ENCODE measurements at regions not wholly inside any gene's neighbourhood (a gene's known extent, or its start where the extent isn't known, plus 50 kb on each side); places are given as distances from the start of the nearest gene placed in this dataset.

- Mint-ChIP-seq H3K4me1 (no peaks in the 10 kb centered on the region), H3K27ac (no peak overlapping the region), H3K36me3 (no peaks in the 10 kb centered on the region), H3K9me3 (no peaks in the 10 kb centered on the region), H3K27me3 (ENCODE audit: low read depth in 3 of 3) (peaks cover 2 to 9% (median 4%) of the 10 kb centered on the region in 3 donors), H3K4me3 (no peak overlapping the region)
- DNase-seq, result no peak
These were observed 285.1 kb downstream of the PTPRU start for GRCh38 chr1:29521438-29521715.

- Mint-ChIP-seq H3K36me3 (no peaks in the 10 kb centered on the region), H3K4me1 (no peaks in the 10 kb centered on the region), H3K9me3 (no peaks in the 10 kb centered on the region), H3K27me3 (ENCODE audit: low read depth in 3 of 3) (peaks cover 2 to 10% (median 4%) of the 10 kb centered on the region in 3 donors), H3K4me3 (no peak overlapping the region), H3K27ac (no peak overlapping the region)
- no peak for DNase-seq
These were observed 284.5 kb downstream of the PTPRU start for GRCh38 chr1:29520571-29521437.

GRCh38 chr1:29519788-29520110, 283.4 kb downstream of the PTPRU start:
- Mint-ChIP-seq H3K9me3 (no peaks in the 10 kb centered on the region), H3K27me3 (ENCODE audit: low read depth in 3 of 3) (peaks cover 2 to 10% (median 4%) of the 10 kb centered on the region in 3 donors), H3K36me3 (no peaks in the 10 kb centered on the region), H3K4me3 (no peak overlapping the region), H3K4me1 (no peaks in the 10 kb centered on the region), H3K27ac (no peak overlapping the region)
- DNase-seq, result no peak

- peaks cover 2 to 10% (median 4%) of the 10 kb centered on the region in 3 donors for H3K27me3 Mint-ChIP-seq (ENCODE audit: low read depth in 3 of 3)
- no peak overlapping the region for H3K27ac Mint-ChIP-seq
- H3K4me3 Mint-ChIP-seq, result no peak overlapping the region
- no peaks in the 10 kb centered on the region for H3K4me1 Mint-ChIP-seq
- H3K9me3 Mint-ChIP-seq, result no peaks in the 10 kb centered on the region
- no peaks in the 10 kb centered on the region for H3K36me3 Mint-ChIP-seq
- no peak for DNase-seq
These were observed 282.9 kb downstream of the PTPRU start for GRCh38 chr1:29519108-29519787.

- no peak overlapping the region for H3K4me3 Mint-ChIP-seq
- peaks cover 0 to 8% (median 2%) of the 10 kb centered on the region in 3 donors for H3K27me3 Mint-ChIP-seq (ENCODE audit: low read depth in 3 of 3)
- H3K4me1 Mint-ChIP-seq, result no peaks in the 10 kb centered on the region
- no peaks in the 10 kb centered on the region for H3K9me3 Mint-ChIP-seq
- H3K36me3 Mint-ChIP-seq, result no peaks in the 10 kb centered on the region
- no peak for DNase-seq
- no peak overlapping the region for H3K27ac Mint-ChIP-seq
These were observed 282.0 kb downstream of the PTPRU start for GRCh38 chr1:29518183-29518835.

- peaks cover 0 to 3% (median 0%) of the 10 kb centered on the region in 3 donors for H3K27me3 Mint-ChIP-seq (ENCODE audit: low read depth in 3 of 3)
- no peak for DNase-seq
These were observed 281.1 kb downstream of the PTPRU start for GRCh38 chr1:29517251-29518086.

GRCh38 chr1:29516063-29516820, 279.9 kb downstream of the PTPRU start:
- H3K9me3 Mint-ChIP-seq, result no peaks in the 10 kb centered on the region
- DNase-seq, result no peak
- H3K4me1 Mint-ChIP-seq, result no peaks in the 10 kb centered on the region
- H3K4me3 Mint-ChIP-seq, result no peak overlapping the region
- H3K36me3 Mint-ChIP-seq, result no peaks in the 10 kb centered on the region
- peaks cover 0 to 2% (median 0%) of the 10 kb centered on the region in 3 donors for H3K27me3 Mint-ChIP-seq (ENCODE audit: low read depth in 3 of 3)
- H3K27ac Mint-ChIP-seq, result no peak overlapping the region

More at GRCh38 chr1:29517251-29518086, 281.1 kb downstream of the PTPRU start:
- Mint-ChIP-seq H3K27ac (no peak overlapping the region), H3K4me1 (no peaks in the 10 kb centered on the region), H3K9me3 (no peaks in the 10 kb centered on the region), H3K4me3 (no peak overlapping the region), H3K36me3 (no peaks in the 10 kb centered on the region)

- no peaks in the 10 kb centered on the region for H3K9me3 Mint-ChIP-seq
- H3K36me3 Mint-ChIP-seq, result no peaks in the 10 kb centered on the region
- peaks cover 0 to 3% (median 2%) of the 10 kb centered on the region in 3 donors for H3K27me3 Mint-ChIP-seq (ENCODE audit: low read depth in 3 of 3)
- H3K4me3 Mint-ChIP-seq, result no peak overlapping the region
- no peak overlapping the region for H3K27ac Mint-ChIP-seq
- no peaks in the 10 kb centered on the region for H3K4me1 Mint-ChIP-seq
- no peak for DNase-seq
These were observed 279.0 kb downstream of the PTPRU start for GRCh38 chr1:29515170-29515955.

GRCh38 chr1:29514361-29515169, 278.2 kb downstream of the PTPRU start:
- no peak for DNase-seq
- Mint-ChIP-seq H3K4me1 (no peaks in the 10 kb centered on the region), H3K4me3 (no peak overlapping the region), H3K36me3 (no peaks in the 10 kb centered on the region), H3K9me3 (no peaks in the 10 kb centered on the region), H3K27ac (no peak overlapping the region), H3K27me3 (ENCODE audit: low read depth in 3 of 3) (peaks cover 0 to 3% (median 2%) of the 10 kb centered on the region in 3 donors)

- no peaks in the 10 kb centered on the region for H3K4me1 Mint-ChIP-seq
- H3K9me3 Mint-ChIP-seq, result no peaks in the 10 kb centered on the region
- no peak overlapping the region for H3K4me3 Mint-ChIP-seq
- no peak overlapping the region for H3K27ac Mint-ChIP-seq
- peaks cover 2 to 5% (median 4%) of the 10 kb centered on the region in 3 donors for H3K27me3 Mint-ChIP-seq (ENCODE audit: low read depth in 3 of 3)
- DNase-seq, result no peak
- no peaks in the 10 kb centered on the region for H3K36me3 Mint-ChIP-seq
These were observed 277.0 kb downstream of the PTPRU start for GRCh38 chr1:29513357-29513756.

- no peak for DNase-seq
- Mint-ChIP-seq H3K27ac (no peak overlapping the region), H3K4me1 (no peaks in the 10 kb centered on the region), H3K9me3 (no peaks in the 10 kb centered on the region), H3K27me3 (ENCODE audit: low read depth in 3 of 3) (peaks cover 2 to 11% (median 7%) of the 10 kb centered on the region in 3 donors), H3K4me3 (no peak overlapping the region), H3K36me3 (no peaks in the 10 kb centered on the region)
These were observed 275.1 kb downstream of the PTPRU start for GRCh38 chr1:29511436-29511835.

Measured in immature natural killer cell (primary cell).